Vagina (tissue), 2 donors: ENCODE measurements at regions not wholly inside any gene's neighbourhood (a gene's known extent, or its start where the extent isn't known, plus 50 kb on each side); places are given as distances from the start of the nearest gene placed in this dataset.
"Not testable (repeated sequence)": the region's sequence is repeated elsewhere in the genome, so short reads cannot be mapped to it uniquely, and the experiment has no call there.

ENCODE experiments used
- CTCF ChIP-seq, 3 experiments: fragments of 450-650 bp in 2 of 3; fragments of 200-600 bp in 1 of 3; sonication (generic) in 1 of 3; IDR thresholded peaks; one replicate each; pipeline ENCODE4 v1.5.1; 2017 to 2019; ENCODE audit warnings: antibody characterized with exemption in 3 of 3, mild to moderate bottlenecking in 2 of 3, moderate library complexity in 2 of 3
- POLR2A ChIP-seq, 2 donors: fragments of 450-650 bp; IDR thresholded peaks; one replicate each; pipeline ENCODE4 v1.6.1; 2017; ENCODE audit warnings: antibody characterized with exemption in 2 of 2, mild to moderate bottlenecking in 2 of 2, moderate library complexity in 2 of 2
- POLR2AphosphoS5 ChIP-seq, 2 donors: sonication (generic); formaldehyde crosslinking; IDR thresholded peaks; one replicate each; pipeline ENCODE4 v1.9.0; 2017; ENCODE audit warnings: antibody characterized with exemption in 2 of 2, mild to moderate bottlenecking in 2 of 2, low read depth in 1 of 2; ENCODE audit not compliant: insufficient read depth in 1 of 2

- not testable (repeated sequence) for TF ChIP-seq POLR2A (IDR thresholded peaks at IDR 0.05); CTCF (IDR thresholded peaks at IDR 0.05); POLR2AphosphoS5 (IDR thresholded peaks at IDR 0.05; ENCODE audit: insufficient read depth in 1 of 2, low read depth in 1 of 2)
Measured at GRCh38 chr6:88390998-88391397, 224.9 kb upstream of the CNR1 start.
